ENCODE measurements at regions not wholly inside any gene's neighbourhood (a gene's known extent, or its start where the extent isn't known, plus 50 kb on each side); places are given as distances from the start of the nearest gene placed in this dataset.

DNA sequence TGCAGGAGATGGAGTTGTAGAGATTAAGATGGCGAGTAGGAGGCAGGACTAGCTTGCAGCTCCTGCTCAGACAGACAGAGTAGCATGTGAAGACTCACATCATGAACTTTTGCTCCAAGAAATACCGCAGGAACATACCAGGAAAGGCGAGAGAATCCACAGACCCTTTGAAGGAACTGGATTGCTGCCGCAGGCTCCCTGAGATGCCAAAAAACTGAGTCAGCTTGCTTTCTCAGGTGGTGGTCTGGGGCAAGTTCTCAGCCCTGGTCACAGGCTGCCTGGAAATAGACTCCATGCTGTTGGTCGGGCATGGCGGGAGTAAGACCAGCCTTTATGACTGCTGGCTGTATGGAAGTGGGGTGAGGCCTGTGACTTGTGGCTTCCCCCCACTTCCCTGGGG is 163.6 kb upstream of the NAV3 start:
- BruUV-seq (replicated peaks) = no TSS peak

DNA sequence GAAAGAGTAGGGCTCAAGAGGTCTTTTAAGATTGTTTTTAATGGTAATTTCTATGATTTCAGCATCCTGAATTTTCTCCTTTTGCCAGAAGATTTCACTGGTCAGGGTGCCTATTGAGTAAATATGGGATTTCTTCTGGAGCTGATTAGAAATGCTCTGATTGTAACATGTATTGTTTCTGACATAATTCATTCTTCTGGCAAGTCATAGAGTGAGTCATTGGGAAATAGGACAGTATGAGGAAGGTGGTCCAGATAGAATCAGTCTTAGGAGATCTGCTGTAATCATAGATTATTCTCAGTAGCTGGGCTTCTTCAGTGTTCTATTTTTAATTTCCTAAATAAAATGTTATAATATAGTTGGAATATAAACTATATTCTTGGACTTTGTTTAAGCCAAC is 182.0 kb upstream of the NAV3 start:
- Histone ChIP-seq H3K4me3 (replicated peaks in 1 of 3; ENCODE audit: insufficient read depth in 1 of 3, low read depth in 1 of 3, low read length in 3 of 3) (no peak overlapping the region), H3K36me3 (ENCODE audit: control insufficient read depth in 2 of 2, extremely low read depth in 1 of 2, insufficient read depth in 2 of 2, low read length in 2 of 2) (no peaks in the 10 kb centered on the region), H3K4me2 (ENCODE audit: insufficient read depth, low read length) (no peak overlapping the region), H3K9me1 (replicated peaks; ENCODE audit: control insufficient read depth, extremely low read depth, insufficient read depth, low read length) (no peaks in the 10 kb centered on the region), H4K20me1 (replicated peaks; ENCODE audit: control insufficient read depth, extremely low read depth, insufficient read depth, low read length) (no peaks in the 10 kb centered on the region), H3K27me3 (ENCODE audit: control insufficient read depth in 2 of 2, insufficient read depth in 2 of 2, low read length in 2 of 2) (no peaks in the 10 kb centered on the region), H3K9me3 (replicated peaks; ENCODE audit: control insufficient read depth, insufficient read depth, low read length) (no peaks in the 10 kb centered on the region), H3K4me1 (ENCODE audit: control insufficient read depth, extremely low read depth, insufficient read depth, low read length) (no peaks in the 10 kb centered on the region), H3K9ac (replicated peaks; ENCODE audit: extremely low read depth, insufficient read depth, low read length) (no peak overlapping the region), H2AFZ (ENCODE audit: low read depth, low read length) (no peak overlapping the region), H3K79me2 (ENCODE audit: control insufficient read depth, insufficient read depth, low read length) (no peaks in the 10 kb centered on the region), H3K27ac (ENCODE audit: insufficient read depth, low read depth, low read length) (no peak overlapping the region)
- ChIA-PET CTCF (interaction anchor here (0.8 to 1.3 kb wide), 3 partner anchors 8 to 638 kb away, joined by 3 read pairs; no protein-coding TSS in a partner anchor), POLR2A (no interaction called here)
- dilution Hi-C loops (cut with MboI; ENCODE audit: extremely low pct_ligation_motif_present, low sequenced_read_pairs) = no loop called here
- no peak for DNase-seq (ENCODE audit: low read depth, low spot score)
- no TSS peak for BruUV-seq (replicated peaks)
- intact Hi-C loops (cut with micrococcal nuclease) = no loop called here
- no peak for FAIRE-seq
- TF ChIP-seq MYC (IDR thresholded peaks at IDR 0.05; ENCODE audit: low read depth, low read length) (no peak), EZH2 (IDR thresholded peaks at IDR 0.05; ENCODE audit: borderline replicate concordance, low read depth, low read length, severe bottlenecking) (no peak), POLR2AphosphoS5 (IDR thresholded peaks at IDR 0.05; ENCODE audit: insufficient read depth, low read depth, low read length) (no peak), FOS (IDR thresholded peaks at IDR 0.05; ENCODE audit: borderline replicate concordance, insufficient read depth, low read length) (no peak), JUN (IDR thresholded peaks at IDR 0.05; ENCODE audit: borderline replicate concordance, insufficient read depth, insufficient read length, low read depth) (no peak)
- TF ChIP-seq, protein P1, sequence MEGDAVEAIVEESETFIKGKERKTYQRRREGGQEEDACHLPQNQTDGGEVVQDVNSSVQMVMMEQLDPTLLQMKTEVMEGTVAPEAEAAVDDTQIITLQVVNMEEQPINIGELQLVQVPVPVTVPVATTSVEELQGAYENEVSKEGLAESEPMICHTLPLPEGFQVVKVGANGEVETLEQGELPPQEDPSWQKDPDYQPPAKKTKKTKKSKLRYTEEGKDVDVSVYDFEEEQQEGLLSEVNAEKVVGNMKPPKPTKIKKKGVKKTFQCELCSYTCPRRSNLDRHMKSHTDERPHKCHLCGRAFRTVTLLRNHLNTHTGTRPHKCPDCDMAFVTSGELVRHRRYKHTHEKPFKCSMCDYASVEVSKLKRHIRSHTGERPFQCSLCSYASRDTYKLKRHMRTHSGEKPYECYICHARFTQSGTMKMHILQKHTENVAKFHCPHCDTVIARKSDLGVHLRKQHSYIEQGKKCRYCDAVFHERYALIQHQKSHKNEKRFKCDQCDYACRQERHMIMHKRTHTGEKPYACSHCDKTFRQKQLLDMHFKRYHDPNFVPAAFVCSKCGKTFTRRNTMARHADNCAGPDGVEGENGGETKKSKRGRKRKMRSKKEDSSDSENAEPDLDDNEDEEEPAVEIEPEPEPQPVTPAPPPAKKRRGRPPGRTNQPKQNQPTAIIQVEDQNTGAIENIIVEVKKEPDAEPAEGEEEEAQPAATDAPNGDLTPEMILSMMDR (IDR thresholded peaks at IDR 0.05; ENCODE audit: extremely low read depth in 1 of 2, insufficient read depth in 1 of 2, low read depth in 1 of 2, low read length in 2 of 2) = no peak
- TF ChIP-seq, protein P2, sequence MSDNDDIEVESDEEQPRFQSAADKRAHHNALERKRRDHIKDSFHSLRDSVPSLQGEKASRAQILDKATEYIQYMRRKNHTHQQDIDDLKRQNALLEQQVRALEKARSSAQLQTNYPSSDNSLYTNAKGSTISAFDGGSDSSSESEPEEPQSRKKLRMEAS (IDR thresholded peaks at IDR 0.05; ENCODE audit: insufficient read depth, insufficient read length) = no peak

More for the DNA sequence above, 163.6 kb upstream of the NAV3 start:
- Histone ChIP-seq H3K9me3 (replicated peaks; ENCODE audit: control insufficient read depth, insufficient read depth, low read length) (no peaks in the 10 kb centered on the region), H3K27ac (ENCODE audit: insufficient read depth, low read depth, low read length) (no peak overlapping the region), H3K27me3 (ENCODE audit: control insufficient read depth in 2 of 2, insufficient read depth in 2 of 2, low read length in 2 of 2) (no peaks in the 10 kb centered on the region), H3K9me1 (replicated peaks; ENCODE audit: control insufficient read depth, extremely low read depth, insufficient read depth, low read length) (no peaks in the 10 kb centered on the region), H3K9ac (replicated peaks; ENCODE audit: extremely low read depth, insufficient read depth, low read length) (no peak overlapping the region), H3K4me3 (replicated peaks in 1 of 3; ENCODE audit: insufficient read depth in 1 of 3, low read depth in 1 of 3, low read length in 3 of 3) (no peak overlapping the region), H3K4me1 (ENCODE audit: control insufficient read depth, extremely low read depth, insufficient read depth, low read length) (no peaks in the 10 kb centered on the region), H3K36me3 (ENCODE audit: control insufficient read depth in 2 of 2, extremely low read depth in 1 of 2, insufficient read depth in 2 of 2, low read length in 2 of 2) (no peaks in the 10 kb centered on the region), H3K4me2 (ENCODE audit: insufficient read depth, low read length) (no peak overlapping the region), H3K79me2 (ENCODE audit: control insufficient read depth, insufficient read depth, low read length) (no peaks in the 10 kb centered on the region), H2AFZ (ENCODE audit: low read depth, low read length) (no peak overlapping the region), H4K20me1 (replicated peaks; ENCODE audit: control insufficient read depth, extremely low read depth, insufficient read depth, low read length) (no peaks in the 10 kb centered on the region)
- TF ChIP-seq EZH2 (IDR thresholded peaks at IDR 0.05; ENCODE audit: borderline replicate concordance, low read depth, low read length, severe bottlenecking) (no peak), JUN (IDR thresholded peaks at IDR 0.05; ENCODE audit: borderline replicate concordance, insufficient read depth, insufficient read length, low read depth) (no peak)
- intact Hi-C loops (cut with micrococcal nuclease) (no loop called here), dilution Hi-C loops (cut with MboI; ENCODE audit: extremely low pct_ligation_motif_present, low sequenced_read_pairs) (no loop called here)
- DNase-seq (ENCODE audit: low read depth, low spot score) (no peak), FAIRE-seq (no peak)
- CTCF ChIA-PET = no interaction called here
- POLR2A ChIA-PET = no interaction called here

All from endothelial cell of umbilical vein (primary cell).